ENCODE measurements at regions not wholly inside any gene's neighbourhood (a gene's known extent, or its start where the extent isn't known, plus 50 kb on each side); places are given as distances from the start of the nearest gene placed in this dataset.

DNA sequence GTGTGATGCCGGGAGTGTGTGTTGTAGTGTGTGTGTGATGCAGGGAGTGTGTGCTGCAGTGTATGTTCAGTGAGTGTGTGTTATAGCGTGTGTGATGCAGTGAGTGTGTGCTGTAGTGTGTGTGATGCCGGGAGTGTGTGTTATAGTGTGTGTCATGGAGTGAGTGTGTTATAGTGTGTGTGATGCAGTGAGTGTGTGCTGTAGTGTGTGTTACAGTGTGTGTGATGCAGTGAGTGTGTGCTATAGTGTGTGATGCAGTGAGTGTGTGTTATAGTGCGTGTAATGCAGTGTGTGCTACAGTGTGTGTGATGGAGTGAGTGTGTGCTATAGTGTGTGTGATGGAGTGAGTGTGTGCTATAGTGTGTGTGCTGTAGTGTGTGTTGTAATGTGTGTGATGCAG lies 182.1 kb upstream of the SOX11 start:
- H3K4me3 ChIP-seq (ENCODE audit: low read depth, low read length), result no peak overlapping the region
- DNase-seq (ENCODE audit: low read depth), result no peak
- TF ChIP-seq, protein P1, sequence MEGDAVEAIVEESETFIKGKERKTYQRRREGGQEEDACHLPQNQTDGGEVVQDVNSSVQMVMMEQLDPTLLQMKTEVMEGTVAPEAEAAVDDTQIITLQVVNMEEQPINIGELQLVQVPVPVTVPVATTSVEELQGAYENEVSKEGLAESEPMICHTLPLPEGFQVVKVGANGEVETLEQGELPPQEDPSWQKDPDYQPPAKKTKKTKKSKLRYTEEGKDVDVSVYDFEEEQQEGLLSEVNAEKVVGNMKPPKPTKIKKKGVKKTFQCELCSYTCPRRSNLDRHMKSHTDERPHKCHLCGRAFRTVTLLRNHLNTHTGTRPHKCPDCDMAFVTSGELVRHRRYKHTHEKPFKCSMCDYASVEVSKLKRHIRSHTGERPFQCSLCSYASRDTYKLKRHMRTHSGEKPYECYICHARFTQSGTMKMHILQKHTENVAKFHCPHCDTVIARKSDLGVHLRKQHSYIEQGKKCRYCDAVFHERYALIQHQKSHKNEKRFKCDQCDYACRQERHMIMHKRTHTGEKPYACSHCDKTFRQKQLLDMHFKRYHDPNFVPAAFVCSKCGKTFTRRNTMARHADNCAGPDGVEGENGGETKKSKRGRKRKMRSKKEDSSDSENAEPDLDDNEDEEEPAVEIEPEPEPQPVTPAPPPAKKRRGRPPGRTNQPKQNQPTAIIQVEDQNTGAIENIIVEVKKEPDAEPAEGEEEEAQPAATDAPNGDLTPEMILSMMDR (IDR thresholded peaks at IDR 0.05; ENCODE audit: insufficient read depth, low read length), result no peak

DNA sequence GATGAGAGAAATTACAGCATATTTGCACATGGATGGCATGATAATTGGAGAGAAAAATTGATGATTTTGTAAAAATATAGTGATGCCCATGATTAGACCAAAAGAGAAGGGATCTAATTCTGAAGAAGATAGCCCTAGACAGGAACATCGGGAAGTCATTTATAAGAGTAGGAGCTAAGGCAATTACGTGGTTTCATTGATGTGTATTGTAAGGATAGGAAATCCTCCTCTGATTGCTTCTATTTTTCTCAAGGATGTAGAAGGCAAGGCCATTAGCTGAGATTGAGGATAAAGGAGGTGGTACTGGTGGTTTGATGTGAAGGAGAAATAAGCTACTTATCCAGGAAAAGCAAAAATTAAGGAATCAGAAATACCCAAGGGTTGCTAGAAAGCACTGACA lies 176.5 kb upstream of the SOX11 start:
- TF ChIP-seq, protein P1 (IDR thresholded peaks at IDR 0.05; ENCODE audit: insufficient read depth, low read length), result no peak
- no peak for DNase-seq (ENCODE audit: low read depth)
- no peak overlapping the region for H3K4me3 ChIP-seq (ENCODE audit: low read depth, low read length)

DNA sequence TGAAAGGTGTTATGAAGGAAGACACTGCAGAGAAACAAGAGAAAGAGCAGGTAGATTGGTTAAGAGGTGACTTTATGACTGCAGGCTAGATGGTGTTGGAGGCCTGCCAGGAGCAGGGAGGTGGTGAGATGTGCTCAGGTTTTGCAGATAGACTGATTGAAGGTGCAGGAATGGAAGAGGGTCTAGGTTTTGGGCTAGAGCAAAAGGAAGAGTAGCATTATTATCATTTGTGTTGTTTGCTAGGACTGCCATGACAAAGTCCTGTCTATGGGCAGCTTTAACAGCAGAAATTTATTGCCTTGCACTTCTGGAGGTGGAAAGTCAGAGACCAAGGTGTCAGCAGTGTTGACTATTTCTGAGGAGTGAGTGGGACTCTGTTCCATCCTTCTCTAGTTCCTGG lies 172.9 kb upstream of the SOX11 start:
- no peak for DNase-seq (ENCODE audit: low read depth)
- TF ChIP-seq, protein P1 (IDR thresholded peaks at IDR 0.05; ENCODE audit: insufficient read depth, low read length), result no peak
- no peak overlapping the region for H3K4me3 ChIP-seq (ENCODE audit: low read depth, low read length)

DNA sequence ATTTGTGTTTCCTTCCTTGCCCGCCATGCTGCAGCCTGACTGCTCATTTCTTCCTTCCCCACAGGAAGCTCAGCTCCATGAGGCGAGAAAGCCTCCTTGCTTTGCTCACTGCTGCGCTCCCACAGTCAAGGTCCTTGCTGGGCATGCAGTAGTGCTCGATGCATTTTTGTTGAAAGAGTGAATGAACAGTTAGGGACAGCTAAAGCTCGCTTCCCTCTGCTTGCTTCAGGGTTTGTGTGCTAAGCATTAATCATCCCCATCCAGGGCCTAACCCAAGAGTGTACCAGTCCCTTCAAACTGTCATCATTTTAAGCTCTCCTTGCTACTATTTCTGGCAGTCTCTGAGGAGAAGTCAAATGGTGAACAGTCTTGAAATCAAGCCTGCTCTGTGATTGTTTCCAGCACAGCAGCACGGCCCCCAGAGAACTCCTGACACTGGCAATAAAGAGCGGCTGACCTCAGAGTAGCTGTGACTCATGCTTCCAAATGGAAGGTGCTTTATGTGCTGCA lies 171.7 kb upstream of the SOX11 start:
- H3K4me3 ChIP-seq (ENCODE audit: low read depth, low read length), result no peak overlapping the region
- TF ChIP-seq, protein P1 (IDR thresholded peaks at IDR 0.05; ENCODE audit: insufficient read depth, low read length), result no peak
- DNase-seq (ENCODE audit: low read depth), result no peak

DNA sequence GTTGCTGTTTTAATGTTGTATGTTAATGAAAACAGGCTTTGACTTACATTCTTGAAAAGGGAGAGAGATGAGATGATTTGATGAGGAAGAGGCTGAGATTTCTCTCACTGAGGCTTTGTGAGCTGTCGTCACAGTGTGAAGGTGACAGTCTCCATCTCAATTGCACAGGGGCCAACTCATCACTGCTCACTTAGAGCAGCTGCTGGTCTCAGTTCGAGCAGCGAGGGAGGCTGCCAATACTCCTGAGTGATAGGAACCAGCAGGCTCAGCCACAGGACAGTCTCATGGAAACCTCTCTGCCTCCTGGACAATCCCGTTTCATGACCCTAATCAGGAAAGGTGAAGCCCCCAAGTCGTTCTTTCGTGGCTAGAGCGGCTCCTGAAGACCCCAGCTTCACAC lies 170.7 kb upstream of the SOX11 start:
- no peak for DNase-seq (ENCODE audit: low read depth)
- H3K4me3 ChIP-seq (ENCODE audit: low read depth, low read length), result no peak overlapping the region

DNA sequence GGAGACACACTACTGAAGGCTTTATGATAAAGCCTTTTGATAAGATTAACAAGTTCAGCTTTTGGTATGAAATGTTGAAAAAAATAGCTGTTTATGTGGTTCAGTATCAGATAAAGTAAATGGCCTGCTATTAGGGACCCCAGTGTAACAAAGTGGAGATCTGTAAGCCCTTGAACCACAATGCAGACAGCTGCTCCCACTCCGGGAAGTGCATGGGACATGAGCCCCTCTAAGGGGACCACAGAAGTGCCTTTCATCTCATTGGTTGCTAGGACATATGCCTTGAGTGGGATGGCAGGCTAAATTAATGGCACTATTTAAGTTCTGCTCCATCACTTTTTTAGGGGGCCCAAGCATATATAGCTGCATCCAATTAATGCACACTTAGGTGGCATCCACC lies 167.6 kb upstream of the SOX11 start:
- no peak overlapping the region for H3K4me3 ChIP-seq (ENCODE audit: low read depth, low read length)
- DNase-seq (ENCODE audit: low read depth), result no peak
- TF ChIP-seq, protein P1 (IDR thresholded peaks at IDR 0.05; ENCODE audit: insufficient read depth, low read length), result no peak

More for the DNA sequence above, 170.7 kb upstream of the SOX11 start:
- TF ChIP-seq, protein P1 (IDR thresholded peaks at IDR 0.05; ENCODE audit: insufficient read depth, low read length), result no peak

DNA sequence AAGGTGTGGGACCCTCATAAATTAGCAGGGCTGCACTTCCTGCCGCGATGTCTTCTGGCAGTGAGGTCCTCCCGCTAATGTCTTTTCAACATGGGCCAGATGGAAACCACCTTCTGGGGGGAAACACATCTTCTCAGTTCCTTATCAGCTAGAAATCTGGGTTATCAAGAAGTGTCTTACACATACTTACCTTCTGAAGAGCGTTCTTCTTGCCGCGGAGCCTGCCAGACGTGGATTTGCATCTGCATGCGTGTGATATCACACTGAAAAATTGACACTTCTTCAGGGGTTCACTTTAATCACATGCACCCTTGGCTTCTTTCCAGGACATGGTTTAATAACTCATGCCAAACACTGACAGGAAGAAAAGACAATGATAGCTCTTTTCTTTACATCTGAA lies 163.5 kb upstream of the SOX11 start:
- TF ChIP-seq, protein P1 (IDR thresholded peaks at IDR 0.05; ENCODE audit: insufficient read depth, low read length), result no peak
- no peak overlapping the region for H3K4me3 ChIP-seq (ENCODE audit: low read depth, low read length)
- DNase-seq (ENCODE audit: low read depth), result no peak
